ENCODE measurements at regions not wholly inside any gene's neighbourhood (a gene's known extent, or its start where the extent isn't known, plus 50 kb on each side); places are given as distances from the start of the nearest gene placed in this dataset.

DNA sequence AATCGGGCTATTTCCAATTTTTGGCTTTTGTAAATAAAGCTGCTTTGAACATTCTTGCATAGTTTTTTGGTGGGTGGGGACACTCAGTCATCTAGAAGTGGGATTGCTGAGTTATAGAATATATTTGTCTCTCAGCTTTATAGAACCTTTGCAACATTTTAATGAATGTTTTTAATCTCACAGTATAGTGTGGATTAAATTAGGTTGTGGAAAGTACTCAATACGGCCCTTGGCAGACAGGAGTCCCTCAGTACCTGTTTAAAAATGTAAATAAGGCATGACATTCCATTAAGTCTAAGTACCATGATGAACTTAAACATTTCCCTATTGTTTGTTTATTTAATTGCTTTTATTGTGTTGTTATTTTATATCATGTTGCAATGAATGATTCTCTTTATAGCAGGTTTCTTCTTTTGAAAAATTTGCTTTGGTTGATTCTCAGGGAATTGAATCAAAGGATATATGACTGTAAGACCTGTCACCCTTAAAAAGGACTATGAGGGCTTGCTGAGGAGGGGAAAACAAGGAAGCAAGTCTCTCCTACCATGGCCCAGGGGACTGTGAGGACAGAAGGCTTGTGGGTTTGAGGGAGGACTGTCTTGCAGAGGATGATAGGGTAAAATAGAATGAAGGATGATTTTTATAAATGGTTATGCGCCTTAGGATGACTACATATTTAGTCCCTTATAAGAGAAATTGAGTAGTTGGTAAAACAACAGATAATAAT, 165.1 kb downstream of the RPIA start:
- TF ChIP-seq, protein P1, sequence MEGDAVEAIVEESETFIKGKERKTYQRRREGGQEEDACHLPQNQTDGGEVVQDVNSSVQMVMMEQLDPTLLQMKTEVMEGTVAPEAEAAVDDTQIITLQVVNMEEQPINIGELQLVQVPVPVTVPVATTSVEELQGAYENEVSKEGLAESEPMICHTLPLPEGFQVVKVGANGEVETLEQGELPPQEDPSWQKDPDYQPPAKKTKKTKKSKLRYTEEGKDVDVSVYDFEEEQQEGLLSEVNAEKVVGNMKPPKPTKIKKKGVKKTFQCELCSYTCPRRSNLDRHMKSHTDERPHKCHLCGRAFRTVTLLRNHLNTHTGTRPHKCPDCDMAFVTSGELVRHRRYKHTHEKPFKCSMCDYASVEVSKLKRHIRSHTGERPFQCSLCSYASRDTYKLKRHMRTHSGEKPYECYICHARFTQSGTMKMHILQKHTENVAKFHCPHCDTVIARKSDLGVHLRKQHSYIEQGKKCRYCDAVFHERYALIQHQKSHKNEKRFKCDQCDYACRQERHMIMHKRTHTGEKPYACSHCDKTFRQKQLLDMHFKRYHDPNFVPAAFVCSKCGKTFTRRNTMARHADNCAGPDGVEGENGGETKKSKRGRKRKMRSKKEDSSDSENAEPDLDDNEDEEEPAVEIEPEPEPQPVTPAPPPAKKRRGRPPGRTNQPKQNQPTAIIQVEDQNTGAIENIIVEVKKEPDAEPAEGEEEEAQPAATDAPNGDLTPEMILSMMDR (IDR thresholded peaks at IDR 0.05) = no peak
- no peak for TF ChIP-seq POLR2A (IDR thresholded peaks at IDR 0.05)
